Neural crest cell (in vitro differentiated cells): ENCODE measurements at regions not wholly inside any gene's neighbourhood (a gene's known extent, or its start where the extent isn't known, plus 50 kb on each side); places are given as distances from the start of the nearest gene placed in this dataset.

Experiments
- DNase-seq: peaks from one replicate; pipeline ENCODE4 v3.0.0; 2021; ENCODE audit warnings: low read depth, mixed read lengths, low spot score
- H3K27ac Mint-ChIP-seq: one replicate; pipeline ENCODE4 v1.8.0; 2021; ENCODE audit warnings: mild to moderate bottlenecking, mixed read lengths; ENCODE audit not compliant: unreplicated experiment
- H3K27me3 Mint-ChIP-seq: 2 replicates; pipeline ENCODE4 v1.8.0; 2021; ENCODE audit warnings: low read depth, mild to moderate bottlenecking, mixed read lengths
- H3K36me3 Mint-ChIP-seq: 2 replicates; pipeline ENCODE4 v1.8.0; 2021; ENCODE audit warnings: low read depth, mild to moderate bottlenecking, mixed read lengths
- H3K4me1 Mint-ChIP-seq: 2 replicates; pipeline ENCODE4 v1.8.0; 2021; ENCODE audit warnings: mixed read lengths
- H3K4me3 Mint-ChIP-seq: one replicate; pipeline ENCODE4 v1.8.0; 2021; ENCODE audit warnings: mild to moderate bottlenecking, mixed read lengths
- H3K9me3 Mint-ChIP-seq: 2 replicates; pipeline ENCODE4 v1.8.0; 2021; ENCODE audit warnings: mixed read lengths
- TF ChIP-seq, protein P1 (sequence below): fragments of 200-600 bp; sonication (generic); conservative IDR thresholded peaks from 2 replicates; pipeline ENCODE4 v1.5.0; 2021; ENCODE audit warnings: antibody characterized with exemption, mild to moderate bottlenecking

DNA sequence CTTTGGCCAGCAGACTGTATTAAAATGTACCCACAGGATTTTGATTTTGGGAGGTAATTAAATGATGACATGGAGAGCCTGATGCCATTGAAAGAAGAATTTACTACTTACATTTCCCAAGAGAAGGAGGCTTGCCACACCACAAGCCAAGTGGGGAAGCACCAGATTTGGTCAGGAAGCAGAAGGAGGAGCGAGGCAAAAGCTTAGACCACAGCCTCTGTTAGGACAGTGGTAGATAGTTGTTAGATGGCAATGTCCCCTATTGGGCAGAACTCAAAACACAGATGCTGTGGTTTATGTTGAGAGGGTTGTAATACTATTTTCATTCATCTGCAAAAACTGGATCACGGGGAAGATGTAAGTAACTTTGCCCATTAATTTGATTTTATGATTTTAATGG is 709.4 kb downstream of the VRK1 start:
- H3K27ac Mint-ChIP-seq: no peak overlapping the region
- H3K27me3 Mint-ChIP-seq: peaks cover 5% of the 10 kb centered on the region

DNA sequence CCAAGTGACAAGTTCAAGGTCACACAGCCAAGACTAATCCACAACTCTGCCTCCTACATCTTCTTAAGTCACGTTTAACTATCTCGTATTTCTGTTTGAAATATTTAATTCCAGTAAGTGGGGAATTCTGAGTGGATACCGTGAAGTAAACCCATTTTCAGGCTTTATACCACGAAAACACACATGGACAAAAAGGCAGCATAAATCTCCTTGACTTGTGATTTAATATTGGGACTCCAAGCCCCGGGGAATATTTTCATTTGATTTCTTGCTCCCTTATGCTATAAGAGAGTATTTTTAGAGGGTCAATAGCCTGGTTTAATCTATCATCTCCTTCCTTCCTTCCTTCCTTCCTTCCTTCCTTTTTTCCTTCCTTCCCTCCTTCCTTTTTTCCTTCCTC is 716.7 kb downstream of the VRK1 start:
- Mint-ChIP-seq H3K4me1 (no peaks in the 10 kb centered on the region), H3K4me3 (no peak overlapping the region), H3K27me3 (peaks cover 23% of the 10 kb centered on the region), H3K36me3 (peaks cover 7% of the 10 kb centered on the region), H3K27ac (no peak overlapping the region), H3K9me3 (peaks cover 14% of the 10 kb centered on the region)
- DNase-seq: no peak
- TF ChIP-seq, protein P1, sequence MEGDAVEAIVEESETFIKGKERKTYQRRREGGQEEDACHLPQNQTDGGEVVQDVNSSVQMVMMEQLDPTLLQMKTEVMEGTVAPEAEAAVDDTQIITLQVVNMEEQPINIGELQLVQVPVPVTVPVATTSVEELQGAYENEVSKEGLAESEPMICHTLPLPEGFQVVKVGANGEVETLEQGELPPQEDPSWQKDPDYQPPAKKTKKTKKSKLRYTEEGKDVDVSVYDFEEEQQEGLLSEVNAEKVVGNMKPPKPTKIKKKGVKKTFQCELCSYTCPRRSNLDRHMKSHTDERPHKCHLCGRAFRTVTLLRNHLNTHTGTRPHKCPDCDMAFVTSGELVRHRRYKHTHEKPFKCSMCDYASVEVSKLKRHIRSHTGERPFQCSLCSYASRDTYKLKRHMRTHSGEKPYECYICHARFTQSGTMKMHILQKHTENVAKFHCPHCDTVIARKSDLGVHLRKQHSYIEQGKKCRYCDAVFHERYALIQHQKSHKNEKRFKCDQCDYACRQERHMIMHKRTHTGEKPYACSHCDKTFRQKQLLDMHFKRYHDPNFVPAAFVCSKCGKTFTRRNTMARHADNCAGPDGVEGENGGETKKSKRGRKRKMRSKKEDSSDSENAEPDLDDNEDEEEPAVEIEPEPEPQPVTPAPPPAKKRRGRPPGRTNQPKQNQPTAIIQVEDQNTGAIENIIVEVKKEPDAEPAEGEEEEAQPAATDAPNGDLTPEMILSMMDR: no peak

More for the DNA sequence above, 709.4 kb downstream of the VRK1 start:
- DNase-seq: no peak
- no peaks in the 10 kb centered on the region for H3K4me1 Mint-ChIP-seq
- peaks cover 12% of the 10 kb centered on the region for H3K9me3 Mint-ChIP-seq
- no peak overlapping the region for H3K4me3 Mint-ChIP-seq
- TF ChIP-seq, protein P1: no peak
- peaks cover 11% of the 10 kb centered on the region for H3K36me3 Mint-ChIP-seq

DNA sequence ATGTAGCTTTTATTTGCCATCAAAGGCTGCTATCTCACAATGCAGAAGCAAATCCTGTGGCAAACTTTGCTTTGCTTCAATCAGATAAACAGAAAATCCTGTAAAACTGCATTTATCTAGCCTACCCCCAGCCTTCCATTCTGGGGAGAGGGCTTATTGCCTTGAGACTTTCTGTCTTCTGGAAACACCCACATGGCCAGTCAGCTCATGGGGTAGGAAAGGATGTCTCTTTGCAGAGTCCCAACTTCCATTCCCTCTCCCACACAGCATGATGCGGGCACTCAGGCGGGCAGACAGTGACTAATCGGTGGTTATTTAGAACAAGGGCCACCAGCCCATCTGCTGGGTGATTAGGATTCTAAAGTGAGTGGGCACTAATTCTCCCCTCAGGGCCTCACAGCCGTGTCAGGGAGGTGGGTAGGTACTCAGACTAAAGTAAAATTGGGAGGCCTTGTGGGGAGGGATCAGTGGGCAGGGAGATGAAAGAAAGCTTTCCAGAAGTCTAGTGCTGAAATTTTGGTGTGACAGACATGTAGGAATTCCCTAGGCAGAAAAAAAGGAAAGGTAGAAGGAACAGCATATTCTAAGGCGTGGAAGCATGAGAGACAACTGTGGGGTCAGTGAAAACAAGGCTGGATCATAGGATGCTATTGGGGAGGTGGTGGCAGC is 720.5 kb downstream of the VRK1 start:
- no peak overlapping the region for H3K27ac Mint-ChIP-seq
- H3K4me1 Mint-ChIP-seq: no peaks in the 10 kb centered on the region
- TF ChIP-seq, protein P1: no peak
- H3K4me3 Mint-ChIP-seq: no peak overlapping the region
- peaks cover 18% of the 10 kb centered on the region for H3K27me3 Mint-ChIP-seq
- peaks cover 11% of the 10 kb centered on the region for H3K9me3 Mint-ChIP-seq
- no peaks in the 10 kb centered on the region for H3K36me3 Mint-ChIP-seq
- no peak for DNase-seq

DNA sequence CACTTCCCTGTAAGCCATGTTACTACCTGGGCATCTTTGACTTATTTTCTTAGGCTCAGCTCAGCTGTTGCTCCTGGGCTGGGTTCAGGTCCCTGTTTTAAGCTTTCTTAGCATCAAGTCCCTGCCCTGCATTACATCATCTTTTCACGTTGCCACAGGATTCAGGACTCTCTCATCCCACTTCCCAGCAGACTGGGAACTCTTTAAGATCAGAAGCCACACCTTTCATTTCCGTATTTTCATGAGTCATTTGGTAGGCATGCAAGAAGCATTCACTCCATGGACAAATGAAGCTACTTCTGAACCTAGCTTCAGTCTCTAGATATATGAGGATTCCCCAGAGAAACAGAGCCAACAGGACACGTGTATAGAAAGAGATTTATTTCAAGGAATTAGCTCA is 726.8 kb downstream of the VRK1 start:
- Mint-ChIP-seq H3K4me1 (peaks cover 5% of the 10 kb centered on the region), H3K4me3 (no peak overlapping the region), H3K27me3 (peaks cover 16% of the 10 kb centered on the region), H3K9me3 (peaks cover 6% of the 10 kb centered on the region), H3K36me3 (no peaks in the 10 kb centered on the region), H3K27ac (no peak overlapping the region)
- TF ChIP-seq, protein P1: no peak
- no peak for DNase-seq

DNA sequence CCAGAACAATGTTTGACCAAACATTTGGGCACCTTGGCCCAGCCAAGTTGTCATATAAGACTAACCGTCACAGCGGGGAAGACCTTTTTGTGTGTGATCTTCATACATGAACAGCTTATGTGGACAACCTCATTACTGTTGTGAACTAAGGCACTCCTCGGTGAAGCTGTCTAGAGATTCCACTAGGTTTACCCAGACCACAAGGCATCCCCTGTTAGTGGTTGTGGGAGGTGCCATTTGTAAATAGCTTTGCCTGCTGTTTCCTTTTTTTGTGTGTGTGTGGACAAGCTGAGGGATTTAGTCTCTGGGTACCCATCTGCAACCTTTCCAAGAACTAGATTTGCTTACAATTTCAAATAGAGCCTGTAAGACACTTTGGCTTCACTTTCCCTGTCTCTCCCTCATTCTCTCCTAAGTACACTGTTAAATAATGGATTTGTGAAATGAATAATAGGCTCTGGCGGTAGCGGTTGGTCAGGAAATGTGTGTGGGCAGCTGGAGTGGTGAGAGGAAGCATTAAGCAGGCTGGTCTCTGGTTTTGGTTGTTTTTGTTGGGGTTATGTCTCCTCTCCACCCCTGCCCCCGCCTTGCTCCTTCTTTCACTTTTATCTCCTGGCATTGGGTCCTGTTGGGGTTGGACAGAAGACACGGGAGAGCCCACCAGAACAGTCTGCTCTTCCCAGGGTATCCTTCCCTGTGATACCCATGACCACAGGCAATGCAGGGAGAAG is 727.6 kb downstream of the VRK1 start:
- Mint-ChIP-seq H3K27ac (no peak overlapping the region), H3K4me3 (no peak overlapping the region), H3K27me3 (peaks cover 16% of the 10 kb centered on the region), H3K36me3 (no peaks in the 10 kb centered on the region), H3K9me3 (peaks cover 4% of the 10 kb centered on the region), H3K4me1 (peaks cover 5% of the 10 kb centered on the region)
- DNase-seq: no peak
- TF ChIP-seq, protein P1: no peak
